ENCODE measurements at regions not wholly inside any gene's neighbourhood (a gene's known extent, or its start where the extent isn't known, plus 50 kb on each side); places are given as distances from the start of the nearest gene placed in this dataset.

DNA sequence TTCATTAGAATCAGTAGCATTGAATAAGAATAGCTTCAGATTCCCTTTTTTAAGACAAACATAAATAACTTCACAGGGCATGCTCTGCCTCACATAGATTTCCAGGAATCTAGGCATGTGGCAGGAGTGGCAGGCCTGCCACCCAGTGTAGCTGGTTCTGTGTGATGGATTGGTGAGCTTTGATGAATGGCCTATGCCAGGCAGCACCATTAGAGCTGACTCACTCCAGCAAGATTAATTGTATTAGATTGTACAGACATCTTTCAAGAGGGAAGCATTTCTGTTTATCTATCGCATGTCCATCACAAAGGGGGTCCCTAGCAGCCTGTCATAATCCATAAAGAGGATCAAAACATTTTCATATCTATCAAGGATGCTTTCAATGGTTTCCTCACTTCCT is 71.9 kb downstream of the NAA11 start:
- DNase-seq: no peak
- Histone ChIP-seq H3K4me3 (no peak overlapping the region), H3K9me3 (peaks cover 3% of the 10 kb centered on the region), H3K4me1 (ENCODE audit: low read depth) (no peaks in the 10 kb centered on the region), H3K36me3 (ENCODE audit: low read depth) (no peaks in the 10 kb centered on the region)
- TF ChIP-seq, protein P1, sequence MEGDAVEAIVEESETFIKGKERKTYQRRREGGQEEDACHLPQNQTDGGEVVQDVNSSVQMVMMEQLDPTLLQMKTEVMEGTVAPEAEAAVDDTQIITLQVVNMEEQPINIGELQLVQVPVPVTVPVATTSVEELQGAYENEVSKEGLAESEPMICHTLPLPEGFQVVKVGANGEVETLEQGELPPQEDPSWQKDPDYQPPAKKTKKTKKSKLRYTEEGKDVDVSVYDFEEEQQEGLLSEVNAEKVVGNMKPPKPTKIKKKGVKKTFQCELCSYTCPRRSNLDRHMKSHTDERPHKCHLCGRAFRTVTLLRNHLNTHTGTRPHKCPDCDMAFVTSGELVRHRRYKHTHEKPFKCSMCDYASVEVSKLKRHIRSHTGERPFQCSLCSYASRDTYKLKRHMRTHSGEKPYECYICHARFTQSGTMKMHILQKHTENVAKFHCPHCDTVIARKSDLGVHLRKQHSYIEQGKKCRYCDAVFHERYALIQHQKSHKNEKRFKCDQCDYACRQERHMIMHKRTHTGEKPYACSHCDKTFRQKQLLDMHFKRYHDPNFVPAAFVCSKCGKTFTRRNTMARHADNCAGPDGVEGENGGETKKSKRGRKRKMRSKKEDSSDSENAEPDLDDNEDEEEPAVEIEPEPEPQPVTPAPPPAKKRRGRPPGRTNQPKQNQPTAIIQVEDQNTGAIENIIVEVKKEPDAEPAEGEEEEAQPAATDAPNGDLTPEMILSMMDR (IDR thresholded peaks at IDR 0.05): no peak
- ATAC-seq: no peak
- intact Hi-C loops (cut with DNase I, micrococcal nuclease): no loop called here

DNA sequence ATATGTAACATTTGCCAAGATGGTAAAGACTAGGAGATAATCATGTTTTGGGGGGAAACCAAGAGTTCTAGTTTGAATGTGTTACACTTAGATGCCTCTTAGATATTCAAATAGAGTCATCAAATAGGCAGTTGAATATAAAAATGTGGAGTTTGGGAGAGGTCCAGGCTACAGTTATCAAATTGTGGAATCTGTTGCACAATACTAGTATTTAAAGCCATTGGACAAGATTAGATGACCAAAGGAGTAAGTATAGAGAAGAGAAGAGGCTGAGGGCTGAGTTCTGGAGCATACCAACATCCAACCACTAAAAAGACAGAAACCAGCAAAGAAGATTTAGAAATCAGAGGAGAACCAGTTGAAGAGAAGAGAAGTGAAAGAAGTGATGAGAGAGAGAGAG is 72.7 kb downstream of the NAA11 start:
- Histone ChIP-seq H3K9me3 (no peaks in the 10 kb centered on the region), H3K4me1 (ENCODE audit: low read depth) (no peaks in the 10 kb centered on the region), H3K4me3 (no peak overlapping the region), H3K36me3 (ENCODE audit: low read depth) (no peaks in the 10 kb centered on the region)
- DNase-seq: no peak
- intact Hi-C loops (cut with DNase I, micrococcal nuclease): no loop called here
- ATAC-seq: no peak
- TF ChIP-seq, protein P1 (IDR thresholded peaks at IDR 0.05): no peak

DNA sequence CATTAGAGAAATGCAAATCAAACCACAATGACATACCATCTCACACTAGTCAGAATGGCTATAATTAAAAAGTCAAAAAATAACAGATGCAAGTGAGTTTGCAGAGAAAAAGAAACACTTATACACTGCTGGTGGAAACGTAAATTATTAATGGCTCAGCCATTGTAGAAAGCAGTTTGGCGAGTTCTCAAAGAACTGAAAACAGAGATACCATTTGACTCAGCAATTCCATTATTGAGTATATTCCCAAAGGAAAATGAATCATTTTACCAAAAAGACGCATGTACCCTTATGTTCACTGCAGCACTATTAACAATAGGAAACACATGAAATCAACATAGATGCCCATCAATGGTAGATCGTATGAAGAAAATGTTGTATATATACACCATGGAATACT is 75.0 kb downstream of the NAA11 start:
- Histone ChIP-seq H3K4me3 (no peak overlapping the region), H3K36me3 (ENCODE audit: low read depth) (no peaks in the 10 kb centered on the region), H3K4me1 (ENCODE audit: low read depth) (no peaks in the 10 kb centered on the region), H3K9me3 (no peaks in the 10 kb centered on the region)
- ATAC-seq (no peak), DNase-seq (no peak)
- intact Hi-C loops (cut with DNase I, micrococcal nuclease): no loop called here
- TF ChIP-seq, protein P1 (IDR thresholded peaks at IDR 0.05): no peak

DNA sequence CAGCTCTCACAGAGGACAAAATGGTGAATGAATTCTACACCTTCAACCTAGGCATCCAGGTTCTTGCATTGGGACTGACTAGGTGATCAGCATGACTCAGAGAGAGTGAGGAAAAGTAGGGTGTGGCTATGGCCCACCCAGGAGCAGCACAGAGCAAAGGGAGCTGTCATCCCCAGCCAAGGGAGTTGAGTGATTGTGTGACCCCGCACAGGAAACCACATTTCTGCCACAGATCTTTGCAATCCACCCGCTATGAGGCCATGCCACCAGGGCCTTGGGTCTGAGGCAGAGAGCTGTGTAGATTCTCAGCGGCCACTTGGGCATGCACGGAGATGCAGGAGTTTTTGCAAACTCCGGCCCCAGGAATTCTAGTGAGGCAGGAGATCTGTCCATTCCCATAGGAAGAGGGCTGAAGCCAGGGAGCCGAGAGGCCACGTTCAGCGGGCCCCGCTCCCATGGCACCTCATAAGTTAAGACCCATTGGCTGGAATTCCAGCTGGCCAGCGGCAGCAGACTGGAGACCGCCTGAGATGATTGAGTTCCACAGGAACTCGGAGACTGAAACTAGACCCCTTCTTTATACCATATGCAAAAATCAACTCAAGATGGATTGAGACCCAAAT is 75.9 kb downstream of the NAA11 start:
- Histone ChIP-seq H3K4me1 (ENCODE audit: low read depth) (no peaks in the 10 kb centered on the region), H3K36me3 (ENCODE audit: low read depth) (no peaks in the 10 kb centered on the region), H3K4me3 (no peak overlapping the region), H3K9me3 (no peaks in the 10 kb centered on the region)
- DNase-seq (no peak), ATAC-seq (no peak)
- TF ChIP-seq, protein P1 (IDR thresholded peaks at IDR 0.05): no peak
- intact Hi-C loops (cut with DNase I, micrococcal nuclease): no loop called here

DNA sequence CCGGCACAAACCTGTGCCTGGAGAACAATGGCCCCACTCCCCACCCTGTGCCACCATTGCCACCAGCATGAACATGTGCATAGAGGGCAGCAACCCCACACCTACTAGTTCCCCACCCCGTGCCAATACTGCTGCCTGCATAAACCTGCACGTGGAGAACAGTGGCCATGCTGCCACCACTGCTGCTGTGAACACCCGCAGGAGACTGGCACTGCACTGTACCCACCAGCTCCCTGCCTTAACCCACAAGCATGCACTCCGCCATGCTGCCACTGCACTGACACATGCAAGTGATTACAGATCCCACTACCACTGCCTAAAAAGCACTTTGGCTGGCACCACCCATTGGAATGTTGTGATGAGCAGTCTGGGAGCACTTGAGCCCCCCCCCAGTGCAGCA is 77.3 kb downstream of the NAA11 start:
- intact Hi-C loops (cut with DNase I, micrococcal nuclease): no loop called here
- Histone ChIP-seq H3K4me1 (ENCODE audit: low read depth) (no peaks in the 10 kb centered on the region), H3K36me3 (ENCODE audit: low read depth) (no peaks in the 10 kb centered on the region), H3K4me3 (no peak overlapping the region), H3K9me3 (no peaks in the 10 kb centered on the region)
- TF ChIP-seq, protein P1 (IDR thresholded peaks at IDR 0.05): no peak
- ATAC-seq (no peak), DNase-seq (no peak)

All from mucosa of descending colon (tissue), 3 donors.